AG04449 (cell line): ENCODE measurements at regions not wholly inside any gene's neighbourhood (a gene's known extent, or its start where the extent isn't known, plus 50 kb on each side); places are given as distances from the start of the nearest gene placed in this dataset.
A peak's percentile ranks its signal among the peaks of the same experiment; 100 is the strongest.

ENCODE experiments used
- CTCF ChIA-PET: fragments of 350-600 bp; formaldehyde crosslinking; extraction: SDS; loops from one replicate; lab custom pipeline; 2021; ENCODE audit warnings: antibody characterized with exemption; lab: Yijun Ruan, JAX
- POLR2A ChIA-PET: fragments of 400-600, 350-600 bp; formaldehyde crosslinking; extraction: SDS; loops from one replicate; lab custom pipeline; 2020; ENCODE audit warnings: antibody characterized with exemption, inconsistent platforms; lab: Yijun Ruan, JAX
- DNase-seq: peaks from one replicate; pipeline ENCODE4 v3.0.0-alpha.2; 2010; ENCODE audit warnings: low read depth, low spot score
- H3K4me3 ChIP-seq: 2 replicates; pipeline ENCODE4 v1.5.1; 2011; ENCODE audit warnings: low read depth, mild to moderate bottlenecking, control low read depth, low read length
- TF ChIP-seq, protein P1 (sequence below): IDR thresholded peaks from one replicate; pipeline ENCODE4 v1.5.1; 2011; ENCODE audit warnings: mild to moderate bottlenecking, moderate library complexity, low read length, control low read depth, inconsistent platforms; ENCODE audit not compliant: insufficient read depth; ENCODE audit errors: missing control alignments

DNA sequence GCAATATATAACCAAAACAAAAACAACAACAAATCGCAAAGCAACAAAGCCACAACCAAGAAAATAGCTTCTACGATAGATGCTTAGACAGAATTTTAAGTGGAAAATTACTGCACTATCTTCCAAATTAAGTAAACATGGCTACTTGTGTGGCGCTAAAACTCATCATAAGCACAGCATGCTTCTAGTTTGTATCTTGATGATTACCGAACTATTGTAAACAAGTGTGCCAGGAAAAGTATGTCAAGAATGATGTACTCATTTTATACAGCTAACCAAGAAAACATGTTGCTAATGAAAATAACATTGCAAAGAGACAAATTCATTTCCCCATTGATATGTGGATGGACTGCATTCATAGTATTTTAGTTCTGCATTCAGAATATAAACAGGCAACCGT is 271.9 kb upstream of the GPC6 start:
- TF ChIP-seq, protein P1, sequence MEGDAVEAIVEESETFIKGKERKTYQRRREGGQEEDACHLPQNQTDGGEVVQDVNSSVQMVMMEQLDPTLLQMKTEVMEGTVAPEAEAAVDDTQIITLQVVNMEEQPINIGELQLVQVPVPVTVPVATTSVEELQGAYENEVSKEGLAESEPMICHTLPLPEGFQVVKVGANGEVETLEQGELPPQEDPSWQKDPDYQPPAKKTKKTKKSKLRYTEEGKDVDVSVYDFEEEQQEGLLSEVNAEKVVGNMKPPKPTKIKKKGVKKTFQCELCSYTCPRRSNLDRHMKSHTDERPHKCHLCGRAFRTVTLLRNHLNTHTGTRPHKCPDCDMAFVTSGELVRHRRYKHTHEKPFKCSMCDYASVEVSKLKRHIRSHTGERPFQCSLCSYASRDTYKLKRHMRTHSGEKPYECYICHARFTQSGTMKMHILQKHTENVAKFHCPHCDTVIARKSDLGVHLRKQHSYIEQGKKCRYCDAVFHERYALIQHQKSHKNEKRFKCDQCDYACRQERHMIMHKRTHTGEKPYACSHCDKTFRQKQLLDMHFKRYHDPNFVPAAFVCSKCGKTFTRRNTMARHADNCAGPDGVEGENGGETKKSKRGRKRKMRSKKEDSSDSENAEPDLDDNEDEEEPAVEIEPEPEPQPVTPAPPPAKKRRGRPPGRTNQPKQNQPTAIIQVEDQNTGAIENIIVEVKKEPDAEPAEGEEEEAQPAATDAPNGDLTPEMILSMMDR: no peak
- ChIA-PET POLR2A (no interaction called here), CTCF (no interaction called here)
- DNase-seq: no peak
- H3K4me3 ChIP-seq: no peak overlapping the region

DNA sequence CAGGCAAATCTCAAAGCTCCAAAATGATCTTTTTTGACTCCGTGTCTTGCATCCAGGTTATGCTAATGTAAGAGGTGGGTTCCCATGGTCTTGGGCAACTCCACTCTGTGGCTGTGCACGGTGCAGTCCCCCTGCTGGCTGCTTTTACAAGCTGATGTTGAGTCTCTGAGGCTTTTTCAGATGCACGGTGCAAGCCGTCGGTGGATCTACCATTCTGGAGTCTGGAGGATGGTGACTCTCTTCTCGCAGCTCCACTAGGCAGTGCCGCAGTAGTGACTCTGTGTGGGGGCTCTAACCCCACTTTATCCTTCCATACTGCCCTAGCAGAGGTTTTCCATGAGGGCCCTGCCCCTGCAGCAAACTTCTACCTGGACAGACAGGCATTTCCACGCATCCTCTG is 266.8 kb upstream of the GPC6 start:
- ChIA-PET POLR2A (no interaction called here), CTCF (no interaction called here)
- TF ChIP-seq, protein P1: no peak
- no peak overlapping the region for H3K4me3 ChIP-seq
- DNase-seq: no peak

DNA sequence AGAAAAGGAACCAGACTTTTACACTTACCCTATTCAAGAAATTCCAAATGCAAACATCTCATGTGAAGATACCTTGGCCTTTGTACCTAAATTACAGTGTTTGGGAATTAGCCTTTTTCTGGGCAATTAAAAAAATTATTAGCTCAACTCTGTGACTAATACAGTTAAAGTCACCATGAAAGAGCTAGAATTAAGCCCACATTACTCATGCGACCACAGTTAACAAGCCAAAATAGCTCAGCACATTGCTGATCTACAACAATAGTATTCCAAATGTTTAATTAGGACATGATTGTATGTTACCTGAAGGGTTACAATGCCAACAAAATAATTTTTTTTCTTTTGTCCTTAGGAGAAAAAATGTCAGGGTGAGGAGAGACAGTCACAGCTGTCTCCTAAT is 263.6 kb upstream of the GPC6 start:
- TF ChIP-seq, protein P1: no peak
- ChIA-PET CTCF (no interaction called here), POLR2A (no interaction called here)
- H3K4me3 ChIP-seq: no peak overlapping the region
- no peak for DNase-seq

DNA sequence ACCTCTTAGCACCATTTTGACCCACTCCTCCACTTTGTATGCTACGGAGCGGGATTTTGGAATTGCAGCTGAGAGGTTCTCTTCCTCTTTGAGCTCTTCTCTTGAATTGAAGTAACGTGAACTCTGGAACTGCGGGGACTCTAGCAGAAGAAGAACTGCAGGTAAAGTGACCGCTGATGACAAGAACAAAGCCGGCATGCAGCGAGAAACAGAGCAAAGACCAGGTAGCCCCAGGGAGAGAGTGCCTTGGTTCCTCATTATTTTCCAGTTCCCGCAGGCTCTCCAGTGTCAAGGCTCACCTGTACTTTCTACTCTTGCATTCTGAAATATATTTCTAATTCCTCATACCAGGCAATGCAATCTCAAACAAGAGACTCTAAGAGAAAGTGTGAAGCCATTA is 260.3 kb upstream of the GPC6 start:
- TF ChIP-seq, protein P1: no peak
- no peak overlapping the region for H3K4me3 ChIP-seq
- POLR2A ChIA-PET: no interaction called here
- CTCF ChIA-PET: no interaction called here
- DNase-seq: no peak

DNA sequence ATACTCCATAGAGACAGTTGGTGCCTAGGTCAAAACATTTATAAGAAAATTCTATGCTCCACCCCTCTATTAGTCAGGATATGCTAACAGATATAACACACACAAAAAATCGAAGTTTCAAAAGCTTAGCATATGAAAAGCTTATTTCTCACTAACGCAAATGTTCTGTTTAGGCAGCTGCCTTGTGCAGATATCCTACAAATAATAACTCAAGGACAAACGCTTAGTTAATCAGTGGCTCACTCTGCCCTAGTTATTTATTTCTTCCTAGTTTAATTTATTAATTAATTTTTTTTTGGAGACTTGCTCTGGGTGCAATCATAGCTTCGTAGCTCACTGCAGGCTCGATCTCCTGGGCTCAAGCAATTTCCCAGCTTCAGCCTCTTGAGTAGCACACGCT is 259.7 kb upstream of the GPC6 start:
- no peak overlapping the region for H3K4me3 ChIP-seq
- TF ChIP-seq, protein P1: no peak
- ChIA-PET POLR2A (no interaction called here), CTCF (interaction anchor here (1.0 kb wide), 1 partner anchor 1395 kb away, joined by 4 read pairs; no protein-coding TSS in a partner anchor)
- no peak for DNase-seq

DNA sequence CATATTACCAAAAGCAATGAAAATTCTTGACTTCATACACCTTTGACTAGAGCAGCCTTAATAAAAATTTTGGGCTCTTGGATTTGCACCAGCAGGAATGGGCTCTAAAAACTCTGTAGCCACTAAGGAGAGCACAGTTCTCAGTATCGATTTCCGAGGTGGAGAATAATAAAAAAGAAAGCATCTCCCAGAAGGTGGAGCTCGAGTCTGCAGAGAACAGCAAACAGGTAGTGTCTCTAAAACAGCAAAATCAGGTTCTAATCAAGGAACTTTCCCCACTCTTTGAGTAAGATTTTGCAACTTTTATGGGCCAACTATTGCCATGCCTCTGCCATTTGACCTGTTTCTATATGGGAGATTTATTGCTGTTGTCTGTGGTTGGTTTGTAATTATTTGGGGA is 258.7 kb upstream of the GPC6 start:
- H3K4me3 ChIP-seq: no peak overlapping the region
- TF ChIP-seq, protein P1: peak; percentile 13
- no peak for DNase-seq
- POLR2A ChIA-PET: no interaction called here
- CTCF ChIA-PET: interaction anchor here (0.6 to 1.8 kb wide), 5 partner anchors 20 to 1394 kb away, joined by 3 to 4 read pairs (median 3); no protein-coding TSS in a partner anchor

DNA sequence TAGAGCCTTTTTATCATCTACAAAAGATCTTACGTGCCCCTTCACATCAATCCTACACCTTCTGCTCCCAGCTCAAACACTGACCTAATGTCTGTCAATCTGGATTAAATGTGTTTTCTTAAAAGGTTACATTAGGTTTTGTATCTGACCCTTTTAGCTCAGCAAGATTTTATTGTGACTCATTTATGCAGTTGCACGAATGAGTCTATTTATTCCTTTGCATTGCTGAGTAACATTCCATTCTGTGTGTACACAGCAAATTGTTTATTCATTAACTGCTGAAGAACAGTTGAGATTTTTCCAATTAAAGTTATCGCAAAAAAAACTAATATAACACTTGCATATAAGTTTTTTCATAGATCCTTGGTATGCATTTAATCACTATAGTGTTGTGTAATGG is 253.9 kb upstream of the GPC6 start:
- ChIA-PET POLR2A (no interaction called here), CTCF (no interaction called here)
- DNase-seq: no peak
- no peak overlapping the region for H3K4me3 ChIP-seq
- TF ChIP-seq, protein P1: no peak
